K562 (cell line): ENCODE measurements at regions not wholly inside any gene's neighbourhood (a gene's known extent, or its start where the extent isn't known, plus 50 kb on each side); places are given as distances from the start of the nearest gene placed in this dataset.

Experiments used
- ATAC-seq: fragments of 200-7000 bp; cut with Tn5 transposase; 3 replicates; pipeline ENCODE4 v1.9.1; 2020; ENCODE audit warnings: moderate library complexity
- BruUV-seq: library from RNA; stranded (reverse); fragments of 400-500 nt; replicated peaks from 2 replicates; lab custom pipeline; 2021; lab: Mats Ljungman, UMichigan
- CTCF ChIA-PET: fragments of 300-600 bp; formaldehyde crosslinking; extraction: SDS; loops from one replicate; lab custom pipeline; 2021; ENCODE audit warnings: low intra/inter-chr PET ratio; lab: Yijun Ruan, JAX
- POLR2A ChIA-PET: fragments of 300-600, 350-650 bp; sonication (Branson Sonifier 250); formaldehyde crosslinking; extraction: SDS; loops from one replicate; lab custom pipeline; 2021; ENCODE audit warnings: antibody characterized with exemption, inconsistent platforms; lab: Yijun Ruan, JAX
- DNase-seq, 4 experiments: peaks; one replicate each; pipeline versions ENCODE4 v3.0.0 to v3.0.0-alpha.2; 2011 to 2018; ENCODE audit warnings: low spot score in 3 of 4, mixed read lengths in 3 of 4; ENCODE audit errors: extremely low read depth in 1 of 4
- FAIRE-seq: peaks from 2 replicates; lab custom pipeline; 2011; peaks lifted over from hg19 to GRCh38; lab: Jason Lieb, UNC
- H2AFZ ChIP-seq: 2 replicates; pipeline ENCODE4 v1.6.0; 2011; ENCODE audit warnings: low read depth, low read length, control low read depth, inconsistent platforms
- H3K27ac ChIP-seq: fragments of 200-600 bp; 3 replicates; pipeline ENCODE4 v1.8.0; 2011; ENCODE audit warnings: low read depth, mild to moderate bottlenecking, control low read depth, inconsistent platforms, low read length, moderate library complexity, mixed read lengths; ENCODE audit errors: extremely low read depth
- H3K27me3 ChIP-seq, 2 experiments: fragments of 300-600 bp in 1 of 2; 2 replicates in 1 of 2; 3 replicates in 1 of 2; pipeline versions ENCODE4 v1.6.0 to v1.8.0; 2011; ENCODE audit warnings: inconsistent platforms in 2 of 2, low read length in 2 of 2, mild to moderate bottlenecking in 1 of 2, mixed read lengths in 1 of 2, moderate library complexity in 1 of 2; ENCODE audit not compliant: control insufficient read depth in 2 of 2, insufficient read depth in 2 of 2
- H3K36me3 ChIP-seq: fragments of 300-600 bp; 3 replicates; pipeline ENCODE4 v1.8.0; 2011; ENCODE audit warnings: mild to moderate bottlenecking, low read length, inconsistent platforms; ENCODE audit not compliant: control insufficient read depth, insufficient read depth
- H3K4me1 ChIP-seq, 2 experiments: fragments of 200-600 bp in 1 of 2; replicated peaks in 1 of 2; 2 replicates in 1 of 2; 3 replicates in 1 of 2; pipeline versions ENCODE4 v1.5.1 to v1.8.0; 2011; ENCODE audit warnings: inconsistent platforms in 2 of 2, low read length in 2 of 2, mild to moderate bottlenecking in 1 of 2, mixed read lengths in 1 of 2, moderate library complexity in 1 of 2; ENCODE audit not compliant: control insufficient read depth in 2 of 2, insufficient read depth in 2 of 2
- H3K4me2 ChIP-seq: 2 replicates; pipeline ENCODE4 v1.6.1; 2011; ENCODE audit warnings: low read length, control low read depth, inconsistent platforms, mixed read lengths; ENCODE audit not compliant: insufficient read depth
- H3K4me3 ChIP-seq: fragments of 200-600 bp; sonication (generic), shearing (Covaris generic); 2 replicates; pipeline ENCODE4 v1.5.1; 2016; ENCODE audit warnings: control low read depth, inconsistent platforms
- H3K79me2 ChIP-seq: fragments of 200-600 bp; 3 replicates; pipeline ENCODE4 v1.8.0; 2011; ENCODE audit warnings: low read length, inconsistent platforms; ENCODE audit not compliant: control insufficient read depth, insufficient read depth
- H3K9ac ChIP-seq, 2 experiments: 2 replicates each; pipeline versions ENCODE4 v1.6.0 to v1.6.1; 2011; ENCODE audit warnings: low read depth in 2 of 2, low read length in 2 of 2, control low read depth in 1 of 2, inconsistent platforms in 1 of 2, mild to moderate bottlenecking in 1 of 2, mixed read lengths in 1 of 2; ENCODE audit not compliant: insufficient read depth in 1 of 2
- H3K9me1 ChIP-seq: one replicate; pipeline ENCODE4 v1.6.0; 2011; ENCODE audit warnings: inconsistent platforms, mild to moderate bottlenecking, low read length, moderate library complexity; ENCODE audit not compliant: control insufficient read depth, insufficient read depth
- H3K9me3 ChIP-seq: replicated peaks from 2 replicates; pipeline ENCODE4 v1.5.1; 2011; ENCODE audit warnings: low read depth, low read length, inconsistent platforms; ENCODE audit not compliant: control insufficient read depth, insufficient read depth
- H4K20me1 ChIP-seq: replicated peaks from 2 replicates; pipeline ENCODE4 v1.6.1; 2011; ENCODE audit warnings: low read length, inconsistent platforms, mixed read lengths; ENCODE audit not compliant: control insufficient read depth, insufficient read depth
- HNRNPUL1 ChIP-seq: fragments of 200-400 bp; formaldehyde crosslinking; IDR thresholded peaks from 2 replicates; pipeline ENCODE4 v1.6.1; 2017; ENCODE audit warnings: low read length
- NCOA2 ChIP-seq, 2 experiments: fragments of 450-650 bp; IDR thresholded peaks; 2 replicates each; pipeline ENCODE4 v1.6.1; 2018; ENCODE audit warnings: mild to moderate bottlenecking in 2 of 2, moderate library complexity in 1 of 2; ENCODE audit not compliant: partially characterized antibody in 2 of 2
- SAP30 ChIP-seq: fragments of 200-600 bp; sonication (generic); IDR thresholded peaks from 2 replicates; pipeline ENCODE4 v1.6.1; 2012; ENCODE audit warnings: borderline replicate concordance, low read depth, mild to moderate bottlenecking, moderate library complexity, low read length, control low read depth, inconsistent platforms; ENCODE audit not compliant: insufficient read depth, poor library complexity, severe bottlenecking
- ZNF699 ChIP-seq: fragments of 250-450 bp; sonication (Bioruptor Pico); IDR thresholded peaks from 2 replicates; pipeline ENCODE4 v1.8.0; 2021; ENCODE audit warnings: mild to moderate bottlenecking, moderate library complexity; ENCODE audit not compliant: insufficient replicate concordance
- WGBS: fragments of 100-300 bp; shearing (Covaris generic); methylation state at CpG from one replicate; pipeline ENCODE4 v1.1.6; 2016; ENCODE audit warnings: low coverage, mixed read lengths; ENCODE audit not compliant: insufficient coverage; ENCODE audit errors: missing lambda C conversion rate; 5-methylcytosine and 5-hydroxymethylcytosine counted together
- in situ Hi-C: fragments of 300-500 bp; cut with MboI; formaldehyde crosslinking; loops from 4 replicates; pipeline ENCODE4 v1.15.0; 2018; ENCODE audit warnings: inconsistent platforms, mixed read lengths
- intact Hi-C: fragments of 100-400 bp; cut with micrococcal nuclease; formaldehyde crosslinking; loops from 2 replicates; pipeline ENCODE4 v1.14.2; 2022

DNA sequence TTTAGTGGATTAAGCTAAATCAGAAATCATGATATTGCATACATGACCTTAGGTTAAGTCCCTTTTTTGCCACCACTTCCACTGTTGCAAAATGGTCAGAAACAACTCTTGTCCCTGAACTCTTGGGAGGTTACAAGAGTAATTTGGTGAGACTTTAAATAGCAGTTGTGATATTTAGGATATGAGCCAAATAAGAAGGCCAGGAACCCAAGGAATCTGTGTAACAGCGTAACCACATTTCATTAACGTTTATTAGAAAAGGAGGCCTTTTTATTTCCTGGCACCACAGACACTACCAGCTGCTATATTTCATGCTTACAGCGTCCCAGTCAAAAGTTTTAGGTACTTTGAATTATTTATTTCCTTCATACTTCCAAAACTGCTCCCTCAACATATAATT, 268.0 kb downstream of the GPD2 start:
- Histone ChIP-seq H3K36me3 (no peaks in the 10 kb centered on the region), H3K27me3 (no peaks in the 10 kb centered on the region), H3K4me1 (peaks cover 0 to 7% of the 10 kb centered on the region in 2 experiments; a peak in 2 of 5 replicates), H3K9me1 (no peaks in the 10 kb centered on the region), H3K9ac (no peak overlapping the region), H3K27ac (no peak overlapping the region), H2AFZ (peak overlapping the region; percentile 8; the same call in 1 of the 2 replicates), H3K79me2 (no peaks in the 10 kb centered on the region), H3K4me3 (no peak overlapping the region), H4K20me1 (no peaks in the 10 kb centered on the region), H3K4me2 (no peak overlapping the region), H3K9me3 (no peaks in the 10 kb centered on the region; the same call in 1 of the 2 replicates)
- POLR2A ChIA-PET: no interaction called here
- in situ Hi-C loops: no loop called here
- no peak for FAIRE-seq
- CTCF ChIA-PET: no interaction called here
- no peak for DNase-seq
- WGBS: 40% methylated on average over 3 of the region's 3 CpGs
- no TSS peak for BruUV-seq
- TF ChIP-seq SAP30: no peak
- intact Hi-C loops: no loop called here
- no peak for ATAC-seq

DNA sequence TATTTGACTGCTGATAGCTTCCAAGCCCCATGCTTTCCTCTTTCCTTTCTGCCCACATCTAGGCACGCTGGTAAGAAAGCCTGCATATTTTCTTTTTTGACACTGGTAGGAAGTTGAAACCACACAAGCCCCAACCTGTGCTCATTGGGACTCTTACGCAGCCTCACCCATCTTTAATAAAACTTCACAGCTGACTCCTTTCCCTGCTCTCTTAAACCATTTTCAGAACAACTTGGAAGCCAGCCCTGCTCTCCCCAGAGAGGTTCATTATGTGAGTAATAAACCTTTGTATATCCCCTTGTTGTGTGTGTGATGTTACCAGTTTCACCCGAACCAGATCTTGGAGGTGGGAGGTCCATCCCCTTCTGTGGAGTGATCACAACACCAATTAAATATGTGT, 268.4 kb downstream of the GPD2 start:
- H4K20me1 ChIP-seq: no peaks in the 10 kb centered on the region
- no peak for FAIRE-seq
- no peak for TF ChIP-seq ZNF699 (CRISPR knock-in tag)
- TF ChIP-seq HNRNPUL1: no peak
- no peak for TF ChIP-seq NCOA2 (IDR thresholded peaks at IDR 0.05; ENCODE audit: partially characterized antibody in 2 of 2)
- no TSS peak for BruUV-seq
- peak overlapping the region; percentile 8; the same call in 1 of the 2 replicates for H2AFZ ChIP-seq
- in situ Hi-C loops: no loop called here
- no peaks in the 10 kb centered on the region; the same call in 1 of the 2 replicates for H3K9me3 ChIP-seq
- intact Hi-C loops: no loop called here
- CTCF ChIA-PET: no interaction called here
- no peak overlapping the region for H3K9ac ChIP-seq
- H3K9me1 ChIP-seq: no peaks in the 10 kb centered on the region
- 30% methylated on average over 3 of the region's 3 CpGs for WGBS
- peaks cover 0 to 7% of the 10 kb centered on the region in 2 experiments; a peak in 2 of 5 replicates for H3K4me1 ChIP-seq
- H3K36me3 ChIP-seq: no peaks in the 10 kb centered on the region
- H3K27ac ChIP-seq: no peak overlapping the region
- no peak for DNase-seq
- no peak overlapping the region for H3K4me2 ChIP-seq
- POLR2A ChIA-PET: no interaction called here
- H3K27me3 ChIP-seq: no peaks in the 10 kb centered on the region
- ATAC-seq: no peak
- H3K4me3 ChIP-seq: no peak overlapping the region
- H3K79me2 ChIP-seq: no peaks in the 10 kb centered on the region
